Erythroblast (primary cell): ENCODE measurements at regions not wholly inside any gene's neighbourhood (a gene's known extent, or its start where the extent isn't known, plus 50 kb on each side); places are given as distances from the start of the nearest gene placed in this dataset.

Experiments
- GATA1 ChIP-seq: IDR thresholded peaks from 2 replicates; pipeline ENCODE4 v1.6.1; 2011; ENCODE audit warnings: low read depth, mild to moderate bottlenecking, control low read depth, low read length, moderate library complexity
- POLR2A ChIP-seq: IDR thresholded peaks from 2 replicates; pipeline ENCODE4 v1.6.1; 2011; ENCODE audit warnings: mild to moderate bottlenecking, low read length

DNA sequence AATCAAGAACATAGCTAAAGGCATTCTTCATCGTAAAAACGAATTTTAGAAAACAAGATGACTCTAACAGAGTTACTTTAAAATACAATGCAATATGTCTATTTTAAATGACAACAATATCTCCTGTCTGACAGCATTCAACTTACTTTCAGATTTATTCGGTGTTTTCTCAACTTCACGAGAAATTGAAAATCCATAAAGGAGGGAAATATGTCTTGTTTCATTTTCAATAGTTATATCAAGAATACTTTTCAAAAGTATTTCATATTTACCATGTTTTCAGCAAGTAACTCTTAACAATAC is 254.8 kb downstream of the DAD1 start:
- TF ChIP-seq POLR2A (no peak), GATA1 (no peak)
